Adrenal gland (tissue), 5 donors: ENCODE measurements at regions not wholly inside any gene's neighbourhood (a gene's known extent, or its start where the extent isn't known, plus 50 kb on each side); places are given as distances from the start of the nearest gene placed in this dataset.

Experiments used
- POLR2A ChIP-seq, 2 donors: fragments of 450-650 bp; IDR thresholded peaks; one replicate each; pipeline ENCODE4 v1.6.1; 2017; ENCODE audit warnings: antibody characterized with exemption in 2 of 2, mild to moderate bottlenecking in 2 of 2, moderate library complexity in 1 of 2
- TF ChIP-seq, protein P1 (sequence below), 6 experiments: fragments of 450-650 bp in 4 of 6; fragments of 200-600 bp in 2 of 6; sonication (generic) in 1 of 6; IDR thresholded peaks; 1 replicate in 5 of 6; 2 replicates in 1 of 6; pipeline versions ENCODE4 v1.5.1 to v1.8.0; 2016 to 2021; ENCODE audit warnings: antibody characterized with exemption in 6 of 6, mild to moderate bottlenecking in 2 of 6, moderate library complexity in 1 of 6
- donor health status: DM: no; HTN: no; CAD: no.

- TF ChIP-seq, protein P1, sequence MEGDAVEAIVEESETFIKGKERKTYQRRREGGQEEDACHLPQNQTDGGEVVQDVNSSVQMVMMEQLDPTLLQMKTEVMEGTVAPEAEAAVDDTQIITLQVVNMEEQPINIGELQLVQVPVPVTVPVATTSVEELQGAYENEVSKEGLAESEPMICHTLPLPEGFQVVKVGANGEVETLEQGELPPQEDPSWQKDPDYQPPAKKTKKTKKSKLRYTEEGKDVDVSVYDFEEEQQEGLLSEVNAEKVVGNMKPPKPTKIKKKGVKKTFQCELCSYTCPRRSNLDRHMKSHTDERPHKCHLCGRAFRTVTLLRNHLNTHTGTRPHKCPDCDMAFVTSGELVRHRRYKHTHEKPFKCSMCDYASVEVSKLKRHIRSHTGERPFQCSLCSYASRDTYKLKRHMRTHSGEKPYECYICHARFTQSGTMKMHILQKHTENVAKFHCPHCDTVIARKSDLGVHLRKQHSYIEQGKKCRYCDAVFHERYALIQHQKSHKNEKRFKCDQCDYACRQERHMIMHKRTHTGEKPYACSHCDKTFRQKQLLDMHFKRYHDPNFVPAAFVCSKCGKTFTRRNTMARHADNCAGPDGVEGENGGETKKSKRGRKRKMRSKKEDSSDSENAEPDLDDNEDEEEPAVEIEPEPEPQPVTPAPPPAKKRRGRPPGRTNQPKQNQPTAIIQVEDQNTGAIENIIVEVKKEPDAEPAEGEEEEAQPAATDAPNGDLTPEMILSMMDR (IDR thresholded peaks at IDR 0.05): no peak
- TF ChIP-seq POLR2A (IDR thresholded peaks at IDR 0.05): no peak
Measured at GRCh38 chr2:208990716-208991115, 433.1 kb upstream of the MAP2 start.
